GM21526 (cell line): ENCODE measurements at regions not wholly inside any gene's neighbourhood (a gene's known extent, or its start where the extent isn't known, plus 50 kb on each side); places are given as distances from the start of the nearest gene placed in this dataset.

Experiments used
- ATAC-seq: cut with Tn5 transposase; IDR thresholded peaks from one replicate; pipeline ENCODE4 v1.9.1; 2021; ENCODE audit warnings: moderate library complexity; ENCODE audit not compliant: unreplicated experiment, low FRiP score

DNA sequence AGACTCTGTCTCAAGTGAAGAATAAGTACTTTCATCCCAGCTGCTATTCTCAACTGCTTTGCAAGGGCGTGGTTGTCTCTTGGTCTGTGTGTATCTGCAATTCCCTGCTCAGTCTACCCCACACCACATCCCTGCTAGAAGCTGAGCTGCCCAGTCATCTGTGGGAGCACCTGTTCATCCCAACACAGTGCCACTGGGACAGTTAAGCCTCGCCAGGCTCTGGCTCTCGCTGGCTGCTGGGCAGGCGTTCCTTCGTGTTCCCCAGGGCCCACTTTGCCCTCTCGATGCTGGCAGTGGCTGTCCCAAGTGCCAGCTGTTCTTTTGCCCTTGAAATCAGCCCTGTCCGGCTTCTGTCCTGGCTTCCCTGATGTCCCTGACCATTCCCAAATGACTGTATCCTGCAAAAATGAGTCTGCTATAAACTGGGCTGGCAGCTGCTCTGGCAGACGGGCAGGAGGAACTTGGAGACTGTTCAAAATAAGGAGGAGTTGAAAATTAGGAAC lies 91.6 kb upstream of the KLHL25 start:
- ATAC-seq: no peak

DNA sequence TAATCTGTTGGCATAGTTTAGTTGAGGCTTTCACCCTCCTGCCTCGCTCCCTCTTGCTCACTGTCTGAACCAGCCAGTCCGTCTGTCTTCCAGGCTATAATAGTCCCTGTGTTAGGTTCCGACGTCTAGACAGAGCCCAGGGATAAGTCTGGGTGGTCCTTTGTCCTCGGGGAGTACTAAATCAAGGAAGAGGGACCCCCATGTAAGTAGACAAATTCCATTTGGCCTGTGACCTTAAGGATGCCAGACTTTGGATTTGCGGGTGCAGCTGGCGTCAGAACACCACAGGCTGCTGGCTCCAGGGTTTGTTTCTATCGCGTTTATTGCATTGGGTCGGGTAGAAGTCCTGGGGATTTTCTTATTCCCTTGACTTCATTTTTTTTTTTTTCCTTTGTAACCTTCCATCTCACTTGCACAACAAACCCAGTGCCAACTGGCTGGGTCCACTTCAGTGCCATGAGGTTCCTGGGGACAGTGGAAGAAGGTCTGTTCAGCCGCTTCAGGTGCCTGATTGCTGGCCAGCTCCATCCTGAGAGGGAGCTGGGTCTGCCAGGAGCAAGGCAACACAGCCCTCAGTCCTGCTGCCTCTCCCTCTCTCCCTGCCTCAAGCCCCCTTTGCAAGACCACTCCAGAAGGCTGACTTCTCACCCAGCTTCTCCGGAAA lies 95.4 kb upstream of the KLHL25 start:
- ATAC-seq: no peak

DNA sequence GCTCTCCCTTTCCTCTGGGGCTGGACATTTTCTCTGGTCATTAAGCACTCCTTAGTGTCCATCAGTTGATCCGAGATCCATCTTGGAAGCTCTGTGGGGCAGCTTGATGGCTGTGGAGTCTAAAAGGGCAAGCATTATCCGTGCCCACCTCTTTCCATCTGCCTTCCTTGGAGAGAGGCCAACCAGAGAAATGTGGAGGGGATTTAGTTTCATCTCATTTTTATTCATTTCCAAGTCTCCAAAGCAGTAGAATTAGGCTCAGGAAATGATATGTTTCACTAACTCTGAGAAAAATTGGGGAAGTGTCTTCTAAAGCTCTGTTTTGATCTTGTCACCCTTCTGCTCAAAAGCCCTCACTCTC lies 95.9 kb upstream of the KLHL25 start:
- no peak for ATAC-seq

DNA sequence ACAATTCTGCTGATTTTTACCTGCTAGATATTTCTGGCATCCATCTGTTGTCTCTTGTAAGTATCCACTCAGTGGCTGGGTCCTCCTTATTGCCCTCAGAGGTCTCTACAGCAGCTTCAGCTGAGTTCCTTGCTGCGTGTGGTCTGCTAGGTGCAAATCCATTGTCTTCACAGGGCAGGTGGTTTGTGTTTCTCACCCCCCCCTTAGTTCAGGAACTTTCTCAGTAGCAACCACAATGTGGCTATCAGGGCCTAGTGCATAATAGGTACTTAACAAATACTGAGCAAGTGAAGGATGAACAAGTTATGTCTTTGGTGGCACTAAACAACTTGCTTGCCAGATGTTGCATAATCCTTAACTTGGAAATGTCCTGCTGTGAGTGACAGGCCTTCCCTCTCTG lies 96.7 kb upstream of the KLHL25 start:
- ATAC-seq: no peak

DNA sequence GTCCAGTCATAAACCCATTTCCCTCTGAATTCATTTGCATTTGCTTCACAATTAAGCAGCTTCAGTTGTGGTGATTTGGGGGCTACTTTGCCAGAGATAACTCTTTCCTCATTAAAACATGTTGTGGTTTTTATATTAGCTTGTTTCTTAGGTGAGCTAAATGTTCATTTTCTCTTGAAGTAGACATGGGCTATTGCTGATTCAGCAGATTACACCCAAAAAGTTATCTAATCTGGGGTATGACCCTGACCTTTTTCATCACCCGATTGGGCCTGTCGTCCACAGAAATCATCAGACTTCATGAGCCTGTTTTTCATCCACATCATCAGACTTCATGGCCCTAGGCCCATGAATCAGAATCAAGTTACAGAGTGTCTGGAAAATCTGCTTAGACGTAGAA lies 97.5 kb upstream of the KLHL25 start:
- ATAC-seq: no peak

DNA sequence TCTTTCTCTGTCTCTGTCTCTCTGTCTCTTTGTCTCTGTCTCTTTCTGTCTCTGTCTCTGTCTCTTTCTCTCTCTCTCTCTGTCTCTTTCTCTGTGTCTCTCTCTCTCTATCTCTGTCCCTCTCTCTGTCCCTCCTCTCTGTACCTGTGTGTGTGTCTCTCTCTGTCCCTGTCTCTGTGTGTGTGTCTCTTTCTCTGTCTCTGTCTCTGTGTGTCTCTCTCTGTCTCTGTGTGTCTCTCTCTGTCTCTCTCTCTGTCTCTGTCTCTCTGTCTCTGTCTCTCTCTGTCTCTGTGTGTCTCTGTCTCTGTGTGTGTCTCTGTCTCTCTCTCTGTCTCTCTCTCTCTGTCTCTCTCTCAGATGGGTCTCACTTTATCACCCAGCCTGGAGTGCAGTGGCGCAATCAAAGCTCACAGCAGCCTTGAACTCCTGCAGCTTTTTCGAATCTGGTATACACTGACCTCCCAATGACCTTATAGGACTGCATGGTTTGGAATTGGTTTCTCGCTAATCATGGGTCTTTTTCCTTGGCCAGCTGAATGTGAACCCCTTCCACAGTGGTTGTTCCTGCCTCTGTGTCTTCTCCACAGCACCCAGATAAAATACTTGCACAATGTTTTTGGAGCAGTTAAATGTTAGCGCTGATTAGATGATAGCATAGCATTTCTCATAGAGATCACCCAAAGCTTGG lies 102.6 kb upstream of the KLHL25 start:
- no peak for ATAC-seq

DNA sequence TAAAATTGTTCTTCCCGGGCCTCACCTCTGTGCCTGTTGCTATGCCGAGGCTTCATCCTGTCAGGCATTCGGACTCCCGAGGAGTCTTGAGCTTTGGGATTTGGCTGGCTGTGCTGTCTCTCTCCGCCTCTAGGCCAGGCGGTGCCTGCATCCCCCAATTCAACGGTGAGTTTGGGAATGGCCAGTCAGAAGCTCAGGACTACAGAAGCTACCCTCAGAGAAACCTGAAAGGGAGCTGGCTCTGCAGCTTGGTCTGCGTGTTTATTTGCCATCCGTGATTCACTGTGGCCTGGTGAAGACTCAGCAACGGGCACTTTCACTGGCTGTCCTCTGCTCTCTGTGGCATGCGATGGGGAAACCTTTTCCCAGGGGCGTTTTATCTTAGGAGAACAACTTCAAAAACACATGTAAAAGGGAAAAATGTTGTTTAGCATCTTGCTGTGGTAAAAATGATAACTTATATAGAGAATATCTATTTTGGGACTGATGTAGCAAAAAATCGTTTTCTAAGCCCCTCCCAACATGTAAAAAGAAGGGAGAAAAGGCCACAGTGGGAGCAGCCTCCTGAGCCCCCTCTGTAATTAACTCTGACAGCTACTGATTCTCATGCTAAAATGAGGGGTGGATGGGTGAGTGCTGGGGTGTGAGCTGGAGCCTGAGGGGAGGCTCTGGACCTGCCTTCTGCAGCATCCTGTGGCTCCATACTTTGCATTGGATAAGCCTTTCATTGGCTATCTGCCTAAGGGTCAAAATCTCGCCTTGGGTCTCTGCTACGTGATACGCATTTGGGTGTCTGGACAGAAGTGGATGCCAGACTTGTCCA lies 103.4 kb upstream of the KLHL25 start:
- no peak for ATAC-seq

DNA sequence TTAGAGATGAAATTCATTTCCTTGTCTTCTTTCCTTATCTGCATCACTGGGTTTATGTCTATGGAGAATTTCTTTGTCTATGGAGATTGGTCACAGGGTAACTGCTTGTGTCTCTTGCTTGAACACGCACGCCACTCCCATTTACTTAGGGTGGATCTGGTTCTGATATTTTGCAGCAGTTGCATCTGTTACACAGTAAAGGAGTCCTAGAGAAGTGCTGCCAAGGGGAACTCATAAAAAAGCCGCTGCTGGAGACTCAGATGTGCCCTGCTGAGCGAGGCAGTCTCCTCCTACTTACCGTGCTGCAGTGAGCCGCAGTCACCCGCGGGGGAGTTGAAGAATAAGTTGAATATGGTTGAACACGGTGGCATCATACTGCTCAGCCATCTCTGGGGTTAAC lies 105.2 kb upstream of the KLHL25 start:
- no peak for ATAC-seq

DNA sequence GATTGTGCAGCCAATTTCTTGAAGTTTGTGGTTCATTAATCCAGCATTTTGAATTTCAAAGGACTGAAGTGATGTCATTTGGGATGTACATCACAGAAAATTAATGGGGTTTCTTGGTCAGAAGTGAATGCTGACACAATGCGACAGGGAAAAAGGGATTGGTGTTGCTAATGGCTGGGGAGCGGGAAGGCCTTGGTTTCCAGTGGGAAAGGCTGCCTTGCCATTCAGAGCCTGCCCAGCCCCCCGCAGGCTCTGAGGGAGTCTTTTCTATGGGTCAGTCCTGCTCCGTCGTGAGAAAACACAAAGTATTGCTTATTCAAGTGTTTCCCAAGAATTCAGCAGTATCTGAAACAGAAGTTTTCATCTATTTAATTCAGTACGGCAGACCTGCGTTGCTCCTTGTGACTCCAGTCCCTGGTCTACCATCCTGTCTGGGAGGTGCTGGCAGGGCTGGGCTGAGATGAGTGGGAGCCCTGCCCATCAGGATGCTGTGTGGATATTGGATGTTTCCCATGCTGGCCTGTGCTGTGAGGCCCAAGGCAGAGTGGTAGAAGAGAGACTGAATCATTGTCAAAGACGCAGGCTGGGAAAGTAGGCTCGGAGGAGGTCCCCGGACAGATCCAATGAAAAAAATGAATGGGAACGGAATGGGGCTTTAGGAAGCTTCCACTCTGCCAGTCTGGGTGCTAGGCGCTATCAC lies 111.2 kb upstream of the KLHL25 start:
- no peak for ATAC-seq

DNA sequence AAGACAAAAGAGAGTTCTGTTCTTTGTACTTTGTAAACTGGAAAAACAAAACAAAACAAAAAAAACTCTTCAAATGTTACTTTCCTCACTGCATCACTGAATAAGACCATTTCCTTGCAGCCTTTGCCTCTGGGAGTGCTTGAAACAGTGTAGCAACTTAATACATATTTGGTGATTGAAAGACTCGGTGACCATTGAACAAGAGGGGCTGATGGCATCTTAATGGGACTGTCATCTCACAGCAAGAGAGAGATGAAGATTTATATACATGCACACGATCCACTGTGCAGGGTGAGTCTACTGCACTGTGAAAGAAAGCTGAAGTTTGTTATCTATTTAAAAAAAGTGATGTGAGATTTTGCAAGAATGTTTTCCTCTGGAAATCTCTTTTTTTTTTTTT lies 111.9 kb upstream of the KLHL25 start:
- ATAC-seq: no peak

DNA sequence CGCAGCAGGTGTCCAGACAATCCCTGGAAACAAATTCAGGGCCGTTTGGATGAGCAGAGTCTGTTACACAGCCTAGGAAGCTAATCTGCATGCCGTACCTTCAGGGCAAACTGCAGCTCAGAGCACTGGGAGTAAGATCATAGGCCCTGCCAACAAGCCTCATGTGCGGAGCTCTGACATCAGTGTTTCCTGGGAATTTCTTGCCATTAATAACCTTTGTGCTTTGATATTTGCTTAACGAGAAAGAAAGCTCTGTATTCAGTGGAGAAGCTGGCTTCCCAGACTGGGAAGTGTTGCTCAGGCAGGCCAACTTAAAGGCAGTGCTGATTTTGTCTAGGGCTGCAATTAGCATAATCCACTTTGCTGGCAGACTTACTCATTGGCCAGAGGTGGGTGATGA lies 116.1 kb upstream of the KLHL25 start:
- no peak for ATAC-seq

DNA sequence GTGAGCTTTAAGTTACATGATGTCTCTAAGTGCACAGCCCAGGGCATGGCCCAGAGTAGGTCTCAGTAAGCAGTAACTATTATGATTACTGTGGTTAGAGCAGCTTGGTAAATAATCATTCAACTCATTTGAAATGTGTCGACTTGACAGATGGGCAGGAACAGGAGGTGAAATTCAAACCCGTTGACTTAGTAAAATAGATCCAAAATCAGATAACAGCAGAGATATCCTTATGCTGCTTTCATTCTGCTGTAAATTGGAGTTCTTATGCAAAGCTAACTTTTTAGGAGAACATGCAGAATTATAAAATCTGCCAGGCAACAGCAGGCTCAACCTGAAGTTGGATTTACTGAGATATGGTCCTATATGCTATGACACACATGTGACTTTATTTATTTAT lies 118.7 kb upstream of the KLHL25 start:
- ATAC-seq: no peak

DNA sequence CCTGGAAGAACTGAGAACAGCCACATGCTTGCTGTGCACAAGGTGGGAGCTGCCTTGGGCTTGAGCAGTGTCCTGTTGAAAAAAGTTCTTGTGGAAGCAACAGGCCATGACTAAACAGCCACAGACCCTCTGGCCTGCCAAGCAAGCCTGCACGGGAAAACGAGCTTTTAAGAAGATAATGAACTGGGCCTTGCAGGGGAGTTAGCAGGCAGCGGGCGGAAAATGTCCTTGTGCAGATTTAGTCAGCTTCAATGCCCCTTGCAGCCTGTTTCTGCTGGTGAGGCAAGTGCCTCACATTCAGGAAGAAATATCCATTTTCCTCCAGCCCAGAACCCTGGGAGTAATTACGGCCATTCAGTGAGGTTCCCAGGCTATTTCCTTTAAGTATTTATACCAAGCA lies 126.2 kb upstream of the KLHL25 start:
- no peak for ATAC-seq

DNA sequence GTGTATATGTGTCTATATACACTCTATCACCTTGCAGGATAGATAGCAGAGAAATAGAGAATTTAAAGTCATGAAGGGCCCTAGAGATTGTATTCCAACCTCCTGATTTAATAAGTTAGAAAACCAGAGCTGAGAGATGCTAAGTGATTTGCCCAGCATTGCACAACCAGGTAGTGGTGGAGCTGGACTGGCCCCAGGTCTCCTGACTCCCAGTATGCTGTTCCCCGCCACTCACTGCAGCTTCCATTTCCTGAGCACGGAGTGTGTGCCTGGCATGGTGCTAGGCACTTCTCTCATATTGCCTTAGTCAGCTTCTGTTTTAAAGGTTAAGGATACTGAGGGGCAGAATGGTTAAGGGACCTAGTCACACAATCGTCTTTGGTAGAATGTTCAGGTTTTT lies 129.4 kb upstream of the KLHL25 start:
- ATAC-seq: no peak

DNA sequence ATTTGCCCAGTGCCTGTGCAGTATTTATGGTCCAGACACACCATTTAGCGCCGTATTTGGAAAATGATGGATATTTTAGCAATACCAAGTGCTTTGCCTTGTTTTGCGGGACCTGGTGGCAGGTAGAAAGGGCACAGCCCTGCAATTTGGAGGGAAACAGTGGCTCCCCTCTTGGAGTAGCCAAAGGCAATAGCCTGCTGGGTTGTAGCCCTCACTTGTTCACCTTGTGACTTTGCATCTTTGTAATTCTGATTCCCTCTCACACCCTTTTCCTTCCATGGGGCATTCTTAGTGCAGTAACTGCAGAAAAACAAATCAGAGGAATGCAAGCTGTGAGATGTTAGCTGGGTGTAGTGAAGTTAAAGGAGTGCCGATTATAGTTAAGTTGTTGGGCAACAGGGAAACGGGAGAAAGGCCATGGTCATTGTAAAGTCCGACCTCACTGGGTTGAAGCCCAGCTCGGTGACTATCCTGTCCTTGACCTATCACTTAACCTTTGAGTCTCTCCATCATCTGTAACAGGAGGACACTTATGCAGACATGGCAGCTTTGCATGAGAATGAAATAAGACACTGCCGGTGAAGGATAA lies 131.0 kb upstream of the KLHL25 start:
- no peak for ATAC-seq

DNA sequence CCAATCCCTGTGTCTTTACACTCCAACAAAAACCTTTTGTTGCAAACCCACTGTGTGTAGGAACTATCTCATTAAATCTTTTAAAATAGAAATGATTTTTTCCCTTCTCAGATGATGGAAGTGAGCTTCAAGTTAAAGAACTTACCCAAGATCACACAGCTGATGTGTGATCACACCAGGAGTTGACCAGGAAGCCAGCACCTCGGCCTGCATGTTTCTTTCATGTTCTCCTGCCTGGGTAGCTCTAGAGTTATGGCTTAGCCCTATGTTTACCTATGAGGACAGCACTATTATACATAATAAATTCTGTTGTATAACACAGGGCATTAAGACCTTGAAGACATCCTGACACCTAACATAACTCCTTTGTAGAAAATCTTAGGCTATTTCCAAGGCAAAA lies 132.1 kb upstream of the KLHL25 start:
- ATAC-seq: no peak

DNA sequence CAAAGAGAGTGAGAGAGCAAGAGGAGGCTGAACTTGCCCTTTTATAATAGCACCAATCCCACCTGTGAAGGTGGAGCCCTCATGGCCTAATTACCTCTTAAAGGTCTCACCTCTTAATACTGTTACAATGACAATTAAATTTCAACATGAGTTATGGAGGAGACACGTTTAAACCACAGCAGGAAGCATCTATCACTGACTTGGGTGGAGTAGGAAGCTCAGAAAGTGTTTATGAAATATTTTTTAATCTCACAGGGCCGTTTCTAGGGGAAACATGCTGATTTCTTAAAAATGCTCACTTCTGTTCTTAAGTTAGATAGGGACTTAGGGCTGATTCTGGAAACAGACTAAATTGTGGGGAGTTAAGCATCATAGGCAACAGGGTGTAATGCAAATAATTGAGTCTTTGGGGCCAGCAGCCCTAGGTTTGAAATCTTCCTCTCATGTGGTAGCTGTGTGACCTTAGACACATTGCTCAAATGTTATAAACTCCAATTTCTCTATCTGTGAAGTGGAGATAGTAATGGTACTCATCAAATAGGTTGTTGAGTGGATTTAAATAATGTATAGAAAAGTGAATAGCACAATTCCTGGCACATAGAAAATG lies 133.3 kb upstream of the KLHL25 start:
- ATAC-seq: no peak

DNA sequence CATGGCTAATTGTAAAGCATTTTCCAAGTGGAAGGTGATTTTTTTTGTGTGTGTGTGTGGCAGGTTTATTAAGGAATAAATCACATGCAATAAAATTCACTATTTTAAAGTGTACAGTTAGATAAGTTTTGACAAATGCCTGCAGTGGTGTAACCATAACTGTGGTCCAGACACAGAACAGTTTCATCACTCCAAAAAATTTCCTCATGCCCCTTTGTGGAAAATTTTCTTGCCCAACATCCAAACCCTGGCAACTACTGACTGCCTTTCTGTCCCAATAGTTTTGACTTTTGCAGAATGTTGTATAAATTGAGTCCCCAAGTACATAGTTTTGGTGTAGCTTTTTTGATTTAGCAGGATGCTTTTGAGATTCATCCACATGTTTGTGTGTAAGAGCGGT lies 135.1 kb upstream of the KLHL25 start:
- ATAC-seq: no peak

DNA sequence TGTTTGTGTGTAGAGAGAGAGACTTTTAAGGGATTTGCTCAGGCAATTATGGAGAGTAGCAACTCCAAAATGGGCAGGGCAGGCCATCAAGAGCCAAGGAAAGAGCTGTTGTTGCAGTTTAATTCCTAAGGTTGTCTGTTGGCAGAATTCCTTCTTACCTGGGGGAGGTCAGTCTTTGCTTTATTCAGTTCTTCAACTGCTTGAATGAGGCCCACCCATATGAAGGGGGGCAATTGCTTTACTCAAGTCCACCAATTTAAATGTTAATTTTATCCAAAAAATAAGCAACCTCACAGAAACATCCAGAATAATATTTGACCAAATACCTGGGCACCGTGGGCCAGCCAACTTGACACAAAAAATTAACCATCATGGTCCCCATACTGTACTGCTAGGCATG lies 137.7 kb upstream of the KLHL25 start:
- ATAC-seq: no peak

DNA sequence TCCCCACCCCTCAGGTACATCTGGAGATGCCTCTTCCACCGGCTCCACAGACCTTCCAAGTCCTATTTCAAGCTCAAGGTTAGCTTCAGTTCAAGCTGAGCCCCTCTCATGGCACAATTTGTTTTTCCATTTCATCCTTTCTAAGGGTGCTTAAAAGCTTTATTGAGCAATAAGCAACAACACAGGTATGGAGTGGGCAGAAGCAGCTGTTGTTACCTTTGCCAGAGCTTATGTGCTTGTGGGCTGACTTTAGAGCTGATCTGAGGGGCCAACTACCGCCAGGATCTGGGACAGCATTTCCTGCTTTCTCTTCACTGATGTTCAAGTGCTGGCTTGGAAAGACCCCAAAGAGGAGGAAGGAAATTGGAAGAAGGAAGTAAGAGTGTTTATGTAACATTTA lies 140.0 kb upstream of the KLHL25 start:
- ATAC-seq: no peak
